ENCODE measurements at regions not wholly inside any gene's neighbourhood (a gene's known extent, or its start where the extent isn't known, plus 50 kb on each side); places are given as distances from the start of the nearest gene placed in this dataset.

- TF ChIP-seq AR (CRISPR knock-in tag; IDR thresholded peaks at IDR 0.05) (no peak), ZNF219 (CRISPR knock-in tag; IDR thresholded peaks at IDR 0.05; ENCODE audit: borderline replicate concordance) (no peak), ZNF121 (CRISPR knock-in tag; IDR thresholded peaks at IDR 0.05) (no peak)
Observed at GRCh38 chr2:23330214-23330613, 54.8 kb upstream of the KLHL29 start (continued).

Measured in WTC11 (cell line).